GM12878 (cell line): ENCODE measurements at regions not wholly inside any gene's neighbourhood (a gene's known extent, or its start where the extent isn't known, plus 50 kb on each side); places are given as distances from the start of the nearest gene placed in this dataset.

Experiments used
- ATAC-seq: fragments of 200-7000 bp; cut with Tn5 transposase; 3 replicates; pipeline ENCODE4 v1.9.1; 2020; ENCODE audit warnings: mild to moderate bottlenecking, moderate library complexity
- BruUV-seq: library from RNA; stranded (reverse); fragments of 400-500 nt; replicated peaks from 2 replicates; lab custom pipeline; 2021; lab: Mats Ljungman, UMichigan
- CTCF ChIA-PET: fragments of 300-600 bp; sonication (Branson Sonifier 250); formaldehyde crosslinking; extraction: SDS; loops from one replicate; lab custom pipeline; 2021; ENCODE audit warnings: inconsistent platforms; lab: Yijun Ruan, JAX
- POLR2A ChIA-PET: fragments of 350-600 bp; formaldehyde crosslinking; extraction: SDS; loops from one replicate; lab custom pipeline; 2021; ENCODE audit warnings: inconsistent platforms; lab: Charles Lee
- RAD21 ChIA-PET: fragments of 300-600 bp; sonication (Branson Sonifier 250); formaldehyde crosslinking; loops from one replicate; lab custom pipeline; 2023; ENCODE audit warnings: antibody characterized with exemption; ENCODE audit not compliant: unreplicated experiment; lab: Charles Lee
- SMC1A ChIA-PET: fragments of 300-600 bp; sonication (Branson Sonifier 250); formaldehyde crosslinking; loops from one replicate; lab custom pipeline; 2023; ENCODE audit not compliant: unreplicated experiment, uncharacterized antibody; lab: Charles Lee
- DNase-seq: peaks from one replicate; pipeline ENCODE4 v3.0.0-alpha.2; 2011; ENCODE audit warnings: low read depth, low spot score
- FAIRE-seq: peaks from 3 replicates; lab custom pipeline; 2011; peaks lifted over from hg19 to GRCh38; lab: Jason Lieb, UNC
- H2AFZ ChIP-seq: 2 replicates; pipeline ENCODE4 v1.6.0; 2011; ENCODE audit warnings: low read depth, low read length, control low read depth; ENCODE audit not compliant: control insufficient read depth
- H3K27ac ChIP-seq: 2 replicates; pipeline ENCODE4 v1.5.1; 2011; ENCODE audit warnings: control low read depth; ENCODE audit not compliant: control insufficient read depth, insufficient read depth
- H3K27me3 ChIP-seq, 2 experiments: replicated peaks in 1 of 2; 2 replicates each; pipeline versions ENCODE4 v1.6.0 to v1.6.1; 2011; ENCODE audit warnings: low read length in 1 of 2; ENCODE audit not compliant: control insufficient read depth in 2 of 2, insufficient read depth in 2 of 2
- H3K36me3 ChIP-seq, 2 experiments: 2 replicates each; pipeline ENCODE4 v1.5.1; 2011; ENCODE audit warnings: low read length in 1 of 2; ENCODE audit not compliant: control insufficient read depth in 2 of 2, insufficient read depth in 2 of 2
- H3K4me1 ChIP-seq: 2 replicates; pipeline ENCODE4 v1.6.1; 2011; ENCODE audit warnings: mild to moderate bottlenecking, low read length, moderate library complexity, mixed read lengths; ENCODE audit not compliant: control insufficient read depth, insufficient read depth
- H3K4me2 ChIP-seq: 2 replicates; pipeline ENCODE4 v1.6.0; 2011; ENCODE audit warnings: control low read depth; ENCODE audit not compliant: control insufficient read depth, insufficient read depth
- H3K4me3 ChIP-seq: fragments of 200-600 bp; sonication (generic); 2 replicates; pipeline ENCODE4 v1.5.1; 2016
- H3K79me2 ChIP-seq: 2 replicates; pipeline ENCODE4 v1.6.0; 2011; ENCODE audit warnings: low read length; ENCODE audit not compliant: control insufficient read depth, insufficient read depth
- H3K9ac ChIP-seq: 2 replicates; pipeline ENCODE4 v1.8.0; 2011; ENCODE audit warnings: low read length, control low read depth, mixed read lengths; ENCODE audit not compliant: control insufficient read depth, insufficient read depth
- H3K9me3 ChIP-seq: replicated peaks from 3 replicates; pipeline ENCODE4 v1.5.1; 2011; ENCODE audit warnings: mild to moderate bottlenecking, low read length; ENCODE audit not compliant: control insufficient read depth, insufficient read depth
- H4K20me1 ChIP-seq: 2 replicates; pipeline ENCODE4 v1.6.0; 2011; ENCODE audit not compliant: control insufficient read depth, insufficient read depth
- FOXM1 ChIP-seq: IDR thresholded peaks from 2 replicates; pipeline ENCODE4 v1.6.1; 2012; ENCODE audit warnings: low read depth, mild to moderate bottlenecking, inconsistent platforms, low read length, moderate library complexity
- GABPA ChIP-seq: IDR thresholded peaks from 2 replicates; pipeline ENCODE4 v1.6.1; 2014; ENCODE audit warnings: antibody characterized with exemption, low read depth, mild to moderate bottlenecking, inconsistent platforms
- IRF3 ChIP-seq: fragments of 450-650 bp; IDR thresholded peaks from 2 replicates; pipeline ENCODE4 v1.6.1; 2014; ENCODE audit warnings: mild to moderate bottlenecking
- JUNB ChIP-seq: IDR thresholded peaks from 2 replicates; pipeline ENCODE4 v1.6.1; 2016; ENCODE audit warnings: antibody characterized with exemption, mild to moderate bottlenecking
- MYC ChIP-seq: IDR thresholded peaks from 2 replicates; pipeline ENCODE4 v1.6.1; 2011; ENCODE audit warnings: mild to moderate bottlenecking, low read length, moderate library complexity, inconsistent platforms; ENCODE audit not compliant: insufficient read depth, insufficient replicate concordance, insufficient read length, severe bottlenecking
- PML ChIP-seq: IDR thresholded peaks from 2 replicates; pipeline ENCODE4 v1.6.1; 2012; ENCODE audit warnings: low read length, inconsistent platforms
- RBBP5 ChIP-seq: fragments of 200-600 bp; sonication (generic); conservative IDR thresholded peaks from 2 replicates; pipeline ENCODE4 v1.6.1; 2016
- RFX5 ChIP-seq: IDR thresholded peaks from 2 replicates; pipeline ENCODE4 v1.6.1; 2011; ENCODE audit warnings: low read depth, low read length, improper control_type of control experiment
- ZNF622 ChIP-seq: fragments of 450-650 bp; IDR thresholded peaks from 2 replicates; pipeline ENCODE4 v1.6.1; 2017; ENCODE audit warnings: mild to moderate bottlenecking, inconsistent platforms
- ZSCAN29 ChIP-seq: fragments of 450-650 bp; IDR thresholded peaks from 2 replicates; pipeline ENCODE4 v1.6.1; 2017; ENCODE audit warnings: mild to moderate bottlenecking, moderate library complexity
- WGBS: methylation state at CpG from one replicate; pipeline ENCODE4 v1.1.6; 2016; ENCODE audit warnings: low lambda C conversion rate; ENCODE audit not compliant: insufficient replicate concordance, insufficient coverage; ENCODE audit errors: missing lambda C conversion rate; 5-methylcytosine and 5-hydroxymethylcytosine counted together
- in situ Hi-C: fragments of 300-500 bp; cut with MboI; formaldehyde crosslinking; loops from 9 replicates; pipeline ENCODE4 v1.14.3; 2018; ENCODE audit warnings: mixed read lengths
- intact Hi-C: fragments of 100-400 bp; cut with micrococcal nuclease; formaldehyde crosslinking; loops from one replicate; pipeline ENCODE4 v1.14.2; 2022; ENCODE audit not compliant: unreplicated experiment
- TF ChIP-seq, protein P1 (sequence below): fragments of 450-650 bp; IDR thresholded peaks from 2 replicates; pipeline ENCODE4 v1.6.1; 2017; ENCODE audit warnings: borderline replicate concordance
- TF ChIP-seq, protein P2 (sequence below): fragments of 450-650 bp; IDR thresholded peaks from 2 replicates; pipeline ENCODE4 v1.6.1; 2016; ENCODE audit warnings: mild to moderate bottlenecking
- TF ChIP-seq, protein P3 (sequence below): IDR thresholded peaks from 2 replicates; pipeline ENCODE4 v1.6.1; 2012; ENCODE audit warnings: mild to moderate bottlenecking, low read depth, low read length

GRCh38 chr6:167492100-167492449 is 167.2 kb downstream of the TTLL2 start (continued):
- TF ChIP-seq MYC (no peak), IRF3 (no peak), JUNB (no peak), PML (no peak), FOXM1 (no peak), RBBP5 (no peak), ZSCAN29 (no peak), ZNF622 (no peak), GABPA (no peak)
- TF ChIP-seq, protein P1, sequence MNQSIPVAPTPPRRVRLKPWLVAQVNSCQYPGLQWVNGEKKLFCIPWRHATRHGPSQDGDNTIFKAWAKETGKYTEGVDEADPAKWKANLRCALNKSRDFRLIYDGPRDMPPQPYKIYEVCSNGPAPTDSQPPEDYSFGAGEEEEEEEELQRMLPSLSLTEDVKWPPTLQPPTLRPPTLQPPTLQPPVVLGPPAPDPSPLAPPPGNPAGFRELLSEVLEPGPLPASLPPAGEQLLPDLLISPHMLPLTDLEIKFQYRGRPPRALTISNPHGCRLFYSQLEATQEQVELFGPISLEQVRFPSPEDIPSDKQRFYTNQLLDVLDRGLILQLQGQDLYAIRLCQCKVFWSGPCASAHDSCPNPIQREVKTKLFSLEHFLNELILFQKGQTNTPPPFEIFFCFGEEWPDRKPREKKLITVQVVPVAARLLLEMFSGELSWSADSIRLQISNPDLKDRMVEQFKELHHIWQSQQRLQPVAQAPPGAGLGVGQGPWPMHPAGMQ, result no peak
- TF ChIP-seq, protein P2, sequence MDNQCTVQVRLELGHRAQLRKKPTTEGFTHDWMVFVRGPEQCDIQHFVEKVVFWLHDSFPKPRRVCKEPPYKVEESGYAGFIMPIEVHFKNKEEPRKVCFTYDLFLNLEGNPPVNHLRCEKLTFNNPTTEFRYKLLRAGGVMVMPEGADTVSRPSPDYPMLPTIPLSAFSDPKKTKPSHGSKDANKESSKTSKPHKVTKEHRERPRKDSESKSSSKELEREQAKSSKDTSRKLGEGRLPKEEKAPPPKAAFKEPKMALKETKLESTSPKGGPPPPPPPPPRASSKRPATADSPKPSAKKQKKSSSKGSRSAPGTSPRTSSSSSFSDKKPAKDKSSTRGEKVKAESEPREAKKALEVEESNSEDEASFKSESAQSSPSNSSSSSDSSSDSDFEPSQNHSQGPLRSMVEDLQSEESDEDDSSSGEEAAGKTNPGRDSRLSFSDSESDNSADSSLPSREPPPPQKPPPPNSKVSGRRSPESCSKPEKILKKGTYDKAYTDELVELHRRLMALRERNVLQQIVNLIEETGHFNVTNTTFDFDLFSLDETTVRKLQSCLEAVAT, result no peak

DNA sequence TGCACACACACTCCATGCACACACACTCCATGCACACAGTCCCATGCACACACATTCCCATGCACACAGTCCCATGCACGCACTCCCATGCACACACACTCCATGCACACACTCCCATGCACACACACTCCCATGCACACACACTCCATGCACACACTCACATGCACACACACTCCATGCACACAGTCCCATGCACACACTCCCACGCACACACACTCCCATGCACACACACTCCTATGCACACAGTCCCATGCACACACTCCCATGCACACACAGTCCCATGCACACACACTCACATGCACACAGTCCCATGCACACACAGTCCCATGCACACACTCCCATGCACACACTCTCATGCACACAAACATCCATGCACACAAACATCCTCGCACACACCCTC is 168.4 kb downstream of the TTLL2 start:
- SMC1A ChIA-PET, result no interaction called here
- no peak for TF ChIP-seq RFX5
- TF ChIP-seq, protein P3, sequence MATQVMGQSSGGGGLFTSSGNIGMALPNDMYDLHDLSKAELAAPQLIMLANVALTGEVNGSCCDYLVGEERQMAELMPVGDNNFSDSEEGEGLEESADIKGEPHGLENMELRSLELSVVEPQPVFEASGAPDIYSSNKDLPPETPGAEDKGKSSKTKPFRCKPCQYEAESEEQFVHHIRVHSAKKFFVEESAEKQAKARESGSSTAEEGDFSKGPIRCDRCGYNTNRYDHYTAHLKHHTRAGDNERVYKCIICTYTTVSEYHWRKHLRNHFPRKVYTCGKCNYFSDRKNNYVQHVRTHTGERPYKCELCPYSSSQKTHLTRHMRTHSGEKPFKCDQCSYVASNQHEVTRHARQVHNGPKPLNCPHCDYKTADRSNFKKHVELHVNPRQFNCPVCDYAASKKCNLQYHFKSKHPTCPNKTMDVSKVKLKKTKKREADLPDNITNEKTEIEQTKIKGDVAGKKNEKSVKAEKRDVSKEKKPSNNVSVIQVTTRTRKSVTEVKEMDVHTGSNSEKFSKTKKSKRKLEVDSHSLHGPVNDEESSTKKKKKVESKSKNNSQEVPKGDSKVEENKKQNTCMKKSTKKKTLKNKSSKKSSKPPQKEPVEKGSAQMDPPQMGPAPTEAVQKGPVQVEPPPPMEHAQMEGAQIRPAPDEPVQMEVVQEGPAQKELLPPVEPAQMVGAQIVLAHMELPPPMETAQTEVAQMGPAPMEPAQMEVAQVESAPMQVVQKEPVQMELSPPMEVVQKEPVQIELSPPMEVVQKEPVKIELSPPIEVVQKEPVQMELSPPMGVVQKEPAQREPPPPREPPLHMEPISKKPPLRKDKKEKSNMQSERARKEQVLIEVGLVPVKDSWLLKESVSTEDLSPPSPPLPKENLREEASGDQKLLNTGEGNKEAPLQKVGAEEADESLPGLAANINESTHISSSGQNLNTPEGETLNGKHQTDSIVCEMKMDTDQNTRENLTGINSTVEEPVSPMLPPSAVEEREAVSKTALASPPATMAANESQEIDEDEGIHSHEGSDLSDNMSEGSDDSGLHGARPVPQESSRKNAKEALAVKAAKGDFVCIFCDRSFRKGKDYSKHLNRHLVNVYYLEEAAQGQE, result no peak

More for the DNA sequence above, 168.4 kb downstream of the TTLL2 start:
- Histone ChIP-seq H3K36me3 (no peaks in the 10 kb centered on the region), H3K4me1 (no peaks in the 10 kb centered on the region), H2AFZ (no peak overlapping the region), H3K9me3 (no peaks in the 10 kb centered on the region), H3K79me2 (no peaks in the 10 kb centered on the region), H3K27me3 (no peaks in the 10 kb centered on the region; a peak in 3 of 4 replicates), H3K27ac (no peak overlapping the region), H3K4me2 (no peak overlapping the region), H3K9ac (no peak overlapping the region), H4K20me1 (no peaks in the 10 kb centered on the region), H3K4me3 (no peak overlapping the region)
- DNase-seq, result no peak
- in situ Hi-C loops (no loop called here), intact Hi-C loops (no loop called here)
- no TSS peak for BruUV-seq
- ChIA-PET POLR2A (no interaction called here), RAD21 (no interaction called here), CTCF (no interaction called here)
- WGBS, result 57% methylated on average over 3 of the region's 3 CpGs
- no peak for FAIRE-seq
- no peak for ATAC-seq
